Middle frontal gyrus (tissue), 1 donor: ENCODE measurements at regions not wholly inside any gene's neighbourhood (a gene's known extent, or its start where the extent isn't known, plus 50 kb on each side); places are given as distances from the start of the nearest gene placed in this dataset.
A peak's percentile ranks its signal among the peaks of the same experiment; 100 is the strongest.
"Not testable (repeated sequence)": the region's sequence is repeated elsewhere in the genome, so short reads cannot be mapped to it uniquely, and the experiment has no call there.

Experiments
- DNase-seq: peaks from one replicate; pipeline ENCODE4 v3.0.0-alpha.2; 2015; ENCODE audit warnings: low spot score; ENCODE audit errors: extremely low spot score

- no peak for DNase-seq
Observed at GRCh38 chr3:182325213-182325950, 467.9 kb upstream of the ATP11B start.

GRCh38 chr3:182327196-182327681 lies 466.1 kb upstream of the ATP11B start:
- DNase-seq, result no peak

GRCh38 chr3:182330646-182331045 lies 462.7 kb upstream of the ATP11B start:
- no peak for DNase-seq

GRCh38 chr3:182331341-182331740 lies 462.0 kb upstream of the ATP11B start:
- DNase-seq, result no peak

DNA sequence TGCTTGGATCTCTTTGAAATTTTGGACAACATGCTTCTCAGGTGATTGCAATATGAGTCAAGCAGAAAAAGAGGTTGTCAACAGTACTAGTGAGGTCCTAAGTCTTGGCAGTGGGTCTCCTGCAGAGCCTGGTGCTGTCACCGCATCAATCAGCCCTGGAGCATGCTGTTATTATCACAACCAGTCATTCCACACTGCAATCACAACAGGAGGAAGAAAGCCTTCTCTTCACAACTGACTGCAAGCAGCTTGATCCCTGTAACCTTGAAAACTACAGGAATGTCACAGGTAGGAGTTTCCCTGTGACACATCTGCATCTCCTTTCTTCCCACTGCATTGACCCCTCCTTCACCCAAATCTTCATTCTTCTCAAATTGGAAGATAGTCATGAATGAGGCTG lies 451.1 kb upstream of the ATP11B start:
- DNase-seq, result no peak

GRCh38 chr3:182344026-182344425 lies 449.3 kb upstream of the ATP11B start:
- not testable (repeated sequence) for DNase-seq

- no peak for DNase-seq
Observed at GRCh38 chr3:182349051-182349450, 444.3 kb upstream of the ATP11B start.

DNA sequence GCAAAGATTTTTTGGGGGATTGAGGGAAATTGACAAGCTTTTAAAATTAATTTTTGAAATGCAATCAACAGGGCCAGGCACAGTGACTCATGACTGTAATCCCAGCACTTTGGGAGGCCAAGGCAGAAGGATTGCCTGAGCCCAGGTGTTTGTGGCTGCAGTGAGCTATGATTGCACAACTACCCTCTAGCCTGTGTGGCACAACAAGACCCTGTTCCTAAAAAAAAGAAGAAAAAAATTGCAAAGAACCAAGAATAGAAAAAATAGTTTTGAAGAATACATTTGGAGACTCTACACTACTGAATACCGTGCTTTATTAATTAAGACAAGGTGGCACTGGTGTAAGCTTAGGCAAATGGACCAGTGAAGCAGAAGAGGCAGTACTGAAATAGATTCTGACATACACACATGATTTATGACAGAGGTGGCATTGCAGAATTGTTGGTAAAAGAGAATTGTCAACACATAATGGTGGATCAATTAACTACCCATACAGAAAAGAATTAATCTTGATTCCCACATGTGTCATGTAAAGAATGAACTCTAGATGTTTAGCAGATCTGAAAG lies 443.3 kb upstream of the ATP11B start:
- DNase-seq, result no peak

- DNase-seq, result no peak
Observed at GRCh38 chr3:182357928-182358327, 435.4 kb upstream of the ATP11B start.

GRCh38 chr3:182364323-182364722 lies 429.0 kb upstream of the ATP11B start:
- peak; percentile 29 for DNase-seq

DNA sequence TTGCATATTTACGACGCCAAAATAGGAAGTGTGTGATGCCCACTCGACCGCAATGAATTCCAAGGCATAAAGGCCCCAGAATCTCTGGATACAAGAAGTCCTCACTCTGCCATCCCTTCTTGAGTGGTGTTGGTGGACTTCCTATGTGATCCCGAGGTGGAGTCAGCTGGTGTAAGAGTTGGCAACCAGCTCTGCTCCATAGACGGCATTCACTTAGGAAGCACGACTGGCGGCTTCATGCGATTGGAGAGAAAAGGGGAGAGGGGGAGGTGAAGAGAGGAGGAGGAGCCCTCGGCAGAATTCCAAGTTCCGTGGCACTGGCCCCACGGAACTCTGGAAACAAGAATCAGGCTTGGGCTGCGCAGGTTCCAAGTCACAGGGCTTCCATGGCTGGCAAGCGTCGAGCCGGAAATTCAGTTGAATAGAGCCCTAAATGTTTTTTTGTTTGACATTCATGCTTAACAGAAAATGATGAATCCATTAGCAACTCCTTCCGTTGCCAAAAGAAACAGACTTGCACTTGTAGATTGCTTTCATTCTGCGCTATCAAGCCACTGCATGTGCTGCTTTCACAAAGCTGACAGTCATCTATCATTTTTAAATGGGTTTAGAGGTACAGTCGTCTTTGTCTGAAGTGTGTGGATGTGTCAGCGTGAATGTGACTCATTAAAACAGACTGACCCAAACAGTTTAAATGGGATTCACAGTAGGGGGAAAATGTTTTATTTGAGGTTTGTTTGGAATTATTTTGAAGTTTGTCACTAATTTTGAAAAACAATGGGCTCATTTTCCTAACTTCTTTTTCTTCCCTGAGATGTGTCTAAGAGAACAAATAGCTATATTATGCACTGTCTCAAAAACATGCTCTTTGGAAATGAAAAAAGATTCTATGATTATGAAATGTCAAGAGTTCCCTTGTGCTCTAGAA lies 428.3 kb upstream of the ATP11B start:
- peak; percentile 50 for DNase-seq

DNA sequence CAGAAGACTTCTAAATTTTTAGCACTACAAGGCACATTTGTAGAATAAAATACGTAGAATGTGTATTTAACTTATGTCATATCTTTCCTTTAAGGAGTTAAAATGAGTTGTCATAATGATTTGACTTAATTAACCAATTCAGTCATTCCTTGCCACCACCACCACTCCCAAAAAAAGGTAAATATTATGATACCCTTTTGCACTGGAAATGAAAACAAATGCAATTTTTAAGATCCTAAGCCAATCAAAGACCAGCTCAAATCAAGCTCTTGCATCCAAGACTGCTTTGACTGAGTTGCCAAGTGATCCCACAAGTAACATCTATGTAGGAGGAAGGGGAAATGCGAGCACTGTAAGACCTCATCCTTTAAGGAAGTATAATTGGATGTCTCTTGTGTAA lies 426.6 kb upstream of the ATP11B start:
- no peak for DNase-seq

GRCh38 chr3:182369861-182370260 lies 423.4 kb upstream of the ATP11B start:
- no peak for DNase-seq

GRCh38 chr3:182370949-182371348 lies 422.4 kb upstream of the ATP11B start:
- DNase-seq, result no peak

- DNase-seq, result no peak
Observed at GRCh38 chr3:182375916-182376315, 417.4 kb upstream of the ATP11B start.

DNA sequence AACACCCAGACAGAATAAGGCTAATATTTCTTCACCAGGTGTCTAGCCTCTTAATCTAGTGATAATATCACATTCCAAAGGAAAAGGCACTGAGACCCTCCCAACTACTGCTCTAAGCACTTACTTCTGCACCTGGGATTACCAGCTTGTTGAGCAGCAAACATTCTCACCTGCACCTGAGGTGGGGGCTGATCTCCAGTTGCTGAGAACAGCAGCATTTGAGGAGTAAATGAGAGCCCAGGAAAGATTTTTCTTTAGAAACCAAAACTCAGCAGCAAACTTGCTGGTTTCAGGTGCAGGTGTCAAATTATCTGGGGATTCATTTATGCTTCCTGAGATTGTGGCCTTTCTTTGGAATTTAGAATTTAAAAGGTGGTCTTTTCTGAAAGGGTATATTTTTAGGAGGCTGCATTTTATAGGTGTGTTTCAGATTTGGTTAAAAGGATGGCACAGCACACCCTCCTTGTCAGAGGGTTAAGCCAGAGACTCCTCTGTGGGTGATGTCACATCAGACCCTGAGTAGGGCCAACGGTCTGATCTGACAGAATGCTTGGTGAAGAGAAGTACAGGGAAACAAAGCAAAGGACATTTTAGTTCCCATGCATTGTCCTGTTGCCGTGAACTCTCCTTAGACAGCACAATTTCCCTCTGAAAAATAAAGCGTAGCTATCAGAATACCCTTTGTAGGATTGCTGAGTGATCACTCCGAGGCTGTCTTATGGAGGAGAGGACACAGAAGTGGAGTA lies 411.0 kb upstream of the ATP11B start:
- no peak for DNase-seq

DNA sequence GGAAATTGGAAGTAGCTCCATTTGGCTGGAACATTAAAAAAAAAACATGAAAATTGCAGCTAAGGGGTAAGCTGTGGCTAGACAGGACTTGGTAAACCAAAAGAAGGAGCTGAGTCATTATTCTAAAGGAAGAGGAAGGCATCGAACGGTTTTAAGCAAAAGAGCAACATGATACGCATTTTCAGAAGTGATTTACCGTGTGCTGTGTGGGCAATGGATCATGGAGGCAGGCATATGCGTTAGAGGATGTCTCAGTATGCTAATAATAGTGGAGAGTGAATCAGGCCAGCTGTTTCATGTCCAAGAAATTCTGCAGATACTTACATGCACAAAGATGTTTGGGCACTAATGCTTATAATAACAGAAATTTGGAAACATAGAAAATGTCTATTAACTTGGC lies 409.1 kb upstream of the ATP11B start:
- no peak for DNase-seq

- DNase-seq, result no peak
Observed at GRCh38 chr3:182385356-182385755, 407.9 kb upstream of the ATP11B start.

DNA sequence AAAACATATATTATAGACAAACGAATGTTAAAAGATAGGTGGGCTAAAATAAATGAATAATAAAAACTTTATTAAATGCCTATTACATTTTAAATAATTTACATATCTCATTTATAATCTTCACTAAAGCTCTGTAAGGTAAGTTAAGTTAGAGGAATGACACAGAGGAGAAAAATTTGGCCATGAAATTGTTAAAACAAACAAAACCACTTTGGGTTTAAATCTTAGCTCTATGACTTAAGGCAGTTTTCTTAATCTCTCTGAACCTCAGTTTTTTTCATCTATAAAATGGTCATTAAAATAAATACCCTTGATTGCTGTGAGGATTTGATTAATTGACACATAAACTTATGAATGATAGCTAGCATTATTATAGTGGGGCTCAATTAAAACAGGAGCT lies 404.8 kb upstream of the ATP11B start:
- DNase-seq, result no peak

DNA sequence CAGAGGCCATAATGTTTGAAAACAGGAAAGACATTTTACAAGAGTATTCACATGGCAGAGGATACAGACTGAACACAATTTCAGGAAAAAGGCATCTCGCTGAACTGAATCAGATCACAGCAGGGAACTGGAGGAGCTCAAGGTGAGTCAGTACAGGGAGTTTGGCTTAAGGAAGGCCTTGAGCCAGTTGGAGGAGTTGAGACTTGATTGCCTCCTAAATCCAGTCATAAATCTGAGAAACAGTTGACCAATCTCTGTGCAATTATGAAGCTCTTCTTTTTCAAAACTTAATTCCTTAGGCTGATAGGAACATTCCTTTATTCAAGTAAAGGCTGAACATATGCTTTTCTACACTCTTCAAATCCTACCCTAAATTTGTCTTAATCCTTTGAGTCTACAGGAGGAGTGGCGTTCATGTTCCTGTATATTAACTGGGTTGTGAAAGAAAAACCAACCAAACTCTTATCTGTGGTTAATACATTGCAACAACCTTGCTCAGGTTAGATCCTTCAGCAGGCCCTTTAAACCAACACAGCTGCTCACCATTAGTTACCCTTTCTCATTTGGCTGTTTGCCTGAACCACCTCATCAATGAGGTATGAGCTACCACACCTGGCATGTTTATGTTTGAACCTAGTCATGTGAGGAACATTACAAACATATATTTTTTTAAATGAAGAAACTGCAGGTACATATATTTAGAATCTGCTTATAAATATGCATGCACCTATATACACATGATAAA lies 404.1 kb upstream of the ATP11B start:
- DNase-seq, result no peak

GRCh38 chr3:182390421-182390820 lies 402.9 kb upstream of the ATP11B start:
- no peak for DNase-seq
